CD14-positive monocyte (primary cell): ENCODE measurements at regions not wholly inside any gene's neighbourhood (a gene's known extent, or its start where the extent isn't known, plus 50 kb on each side); places are given as distances from the start of the nearest gene placed in this dataset.
"Not testable (repeated sequence)": the region's sequence is repeated elsewhere in the genome, so short reads cannot be mapped to it uniquely, and the experiment has no call there.

Source experiments
- DNase-seq, 3 donors: peaks; one replicate each; pipeline ENCODE4 v3.0.0-alpha.2; 2011 to 2022
- H2AFZ ChIP-seq: 2 replicates; pipeline ENCODE4 v1.6.0; 2012; ENCODE audit warnings: mild to moderate bottlenecking, low read depth, low read length, inconsistent platforms; ENCODE audit not compliant: insufficient read depth, poor library complexity, severe bottlenecking
- H3K27ac ChIP-seq, 2 donors: 1 replicate in 1 of 2; 2 replicates in 1 of 2; pipeline ENCODE4 v1.5.1; 2012 to 2013; ENCODE audit warnings: low read length in 2 of 2, control low read depth in 1 of 2, inconsistent platforms in 1 of 2, low read depth in 1 of 2, mild to moderate bottlenecking in 1 of 2
- H3K27me3 ChIP-seq, 2 donors: one replicate each; pipeline versions ENCODE4 v1.6.0 to v1.6.1; 2011 to 2013; ENCODE audit warnings: low read length in 2 of 2; ENCODE audit not compliant: control insufficient read depth in 2 of 2, insufficient read depth in 2 of 2
- H3K36me3 ChIP-seq, 2 donors: replicated peaks in 1 of 2; 1 replicate in 1 of 2; 2 replicates in 1 of 2; pipeline versions ENCODE4 v1.5.1 to v1.6.1; 2012 to 2013; ENCODE audit warnings: low read length in 2 of 2, control low read depth in 1 of 2, inconsistent platforms in 1 of 2, mild to moderate bottlenecking in 1 of 2; ENCODE audit not compliant: insufficient read depth in 2 of 2, control insufficient read depth in 1 of 2
- H3K4me1 ChIP-seq, 2 donors: 1 replicate in 1 of 2; 2 replicates in 1 of 2; pipeline versions ENCODE4 v1.5.1 to v1.6.1; 2012 to 2013; ENCODE audit warnings: low read length in 2 of 2, control low read depth in 1 of 2, inconsistent platforms in 1 of 2, mild to moderate bottlenecking in 1 of 2, moderate library complexity in 1 of 2; ENCODE audit not compliant: insufficient read depth in 2 of 2, control insufficient read depth in 1 of 2
- H3K4me2 ChIP-seq: replicated peaks from 2 replicates; pipeline ENCODE3; 2012; ENCODE audit warnings: low read length, moderate library complexity, mild to moderate bottlenecking; ENCODE audit not compliant: poor library complexity, severe bottlenecking; ENCODE audit errors: extremely low read depth
- H3K4me3 ChIP-seq, 3 experiments: fragments of 200-600 bp in 1 of 3; sonication (generic) in 1 of 3; replicated peaks in 1 of 3; 1 replicate in 2 of 3; 2 replicates in 1 of 3; pipeline ENCODE4 v1.5.1; 2011 to 2013; ENCODE audit warnings: low read length in 3 of 3, mild to moderate bottlenecking in 3 of 3, control low read depth in 2 of 3, low read depth in 2 of 3, inconsistent platforms in 1 of 3, moderate library complexity in 1 of 3
- H3K79me2 ChIP-seq: 2 replicates; pipeline ENCODE4 v1.6.0; 2012; ENCODE audit warnings: mild to moderate bottlenecking, control low read depth, inconsistent platforms, low read length, moderate library complexity; ENCODE audit not compliant: insufficient read depth
- H3K9ac ChIP-seq: 2 replicates; pipeline ENCODE4 v1.6.0; 2017; ENCODE audit warnings: low read length, mild to moderate bottlenecking; ENCODE audit not compliant: insufficient read depth, poor library complexity, severe bottlenecking
- H3K9me3 ChIP-seq, 2 donors: replicated peaks in 1 of 2; 1 replicate in 1 of 2; 2 replicates in 1 of 2; pipeline versions ENCODE4 v1.5.1 to v1.6.1; 2012 to 2013; ENCODE audit warnings: low read length in 2 of 2, control low read depth in 1 of 2; ENCODE audit not compliant: control insufficient read depth in 1 of 2, insufficient read depth in 1 of 2
- H4K20me1 ChIP-seq: 2 replicates; pipeline ENCODE4 v1.6.0; 2012; ENCODE audit warnings: mild to moderate bottlenecking, low read length, control low read depth, moderate library complexity; ENCODE audit not compliant: insufficient read depth
- H3K27ac Mint-ChIP-seq, 7 donors: one replicate each; pipeline ENCODE4 v1.8.0; 2020; ENCODE audit warnings: mild to moderate bottlenecking in 7 of 7, mixed read lengths in 7 of 7, moderate library complexity in 6 of 7, inconsistent platforms in 2 of 7
- H3K27me3 Mint-ChIP-seq, 3 donors: one replicate each; pipeline ENCODE4 v1.8.0; 2021 to 2022; ENCODE audit warnings: low read depth in 3 of 3, mild to moderate bottlenecking in 3 of 3, mixed read lengths in 3 of 3, moderate library complexity in 3 of 3, inconsistent platforms in 1 of 3
- H3K36me3 Mint-ChIP-seq, 2 donors: one replicate each; pipeline ENCODE4 v1.8.0; 2020; ENCODE audit warnings: mixed read lengths in 2 of 2, inconsistent platforms in 1 of 2, mild to moderate bottlenecking in 1 of 2
- H3K4me1 Mint-ChIP-seq: one replicate; pipeline ENCODE4 v1.8.0; 2020; ENCODE audit warnings: mild to moderate bottlenecking, mixed read lengths
- H3K4me3 Mint-ChIP-seq, 2 donors: one replicate each; pipeline ENCODE4 v1.8.0; 2020; ENCODE audit warnings: mild to moderate bottlenecking in 2 of 2, mixed read lengths in 2 of 2, moderate library complexity in 1 of 2
- H3K9me3 Mint-ChIP-seq, 7 donors: one replicate each; pipeline ENCODE4 v1.8.0; 2020 to 2022; ENCODE audit warnings: mixed read lengths in 7 of 7, mild to moderate bottlenecking in 6 of 7, moderate library complexity in 6 of 7, inconsistent platforms in 2 of 7
- CTCF ChIP-seq: fragments of 200-600 bp; IDR thresholded peaks from one replicate; pipeline ENCODE4 v1.8.0; 2022; ENCODE audit warnings: antibody characterized with exemption, mild to moderate bottlenecking
- WGBS: methylation state at CpG from one replicate; pipeline ENCODE4 v1.1.5; 2013; ENCODE audit warnings: missing lambda C conversion rate; ENCODE audit not compliant: insufficient coverage; 5-methylcytosine and 5-hydroxymethylcytosine counted together
- intact Hi-C, 2 donors: fragments of 100-400 bp; cut with micrococcal nuclease; formaldehyde crosslinking; loops; one replicate each; pipeline versions ENCODE4 v1.15.0 to v1.15.1; 2023

- Histone ChIP-seq H4K20me1 (no peaks in the 10 kb centered on the region), H3K9me3 (peaks cover 0 to 3% of the 10 kb centered on the region in 2 donors), H3K79me2 (peaks cover 7% of the 10 kb centered on the region), H3K4me2 (no peak overlapping the region), H2AFZ (no peak overlapping the region), H3K27me3 (peaks cover 0 to 10% of the 10 kb centered on the region in 2 donors), H3K36me3 (no peaks in the 10 kb centered on the region), H3K9ac (no peak overlapping the region), H3K4me1 (no peaks in the 10 kb centered on the region), H3K27ac (no peak overlapping the region), H3K4me3 (no peak overlapping the region)
- WGBS = no CpG with 5 or more reads among the region's 3 CpGs
- DNase-seq = no peak
- no peak overlapping the region for H3K27ac Mint-ChIP-seq
- intact Hi-C loops = no loop called here
- H3K4me3 Mint-ChIP-seq = no peak overlapping the region
- peaks cover 0 to 3% (median 2%) of the 10 kb centered on the region in 7 donors for H3K9me3 Mint-ChIP-seq
- H3K4me1 Mint-ChIP-seq = peaks cover 4% of the 10 kb centered on the region
- H3K36me3 Mint-ChIP-seq = no peaks in the 10 kb centered on the region
- H3K27me3 Mint-ChIP-seq = peaks cover 4 to 24% (median 4%) of the 10 kb centered on the region in 3 donors
- no peak for TF ChIP-seq CTCF
Measured at GRCh38 chr22:22120160-22120559, 124.4 kb upstream of the VPREB1 start.

GRCh38 chr22:22118987-22119386 lies 125.6 kb upstream of the VPREB1 start:
- no peaks in the 10 kb centered on the region for H3K36me3 ChIP-seq
- Mint-ChIP-seq H3K9me3 (peaks cover 0 to 3% (median 2%) of the 10 kb centered on the region in 7 donors), H3K4me3 (no peak overlapping the region), H3K36me3 (no peaks in the 10 kb centered on the region), H3K27ac (no peak overlapping the region), H3K4me1 (peaks cover 4% of the 10 kb centered on the region), H3K27me3 (peaks cover 4 to 24% (median 4%) of the 10 kb centered on the region in 3 donors)
- H3K4me3 ChIP-seq = no peak overlapping the region
- intact Hi-C loops = no loop called here
- H4K20me1 ChIP-seq = no peaks in the 10 kb centered on the region
- no CpG with 5 or more reads among the region's 1 CpG for WGBS
- no peak for TF ChIP-seq CTCF
- H3K27me3 ChIP-seq = peaks cover 0 to 10% of the 10 kb centered on the region in 2 donors
- peaks cover 7% of the 10 kb centered on the region for H3K79me2 ChIP-seq
- H3K4me1 ChIP-seq = no peaks in the 10 kb centered on the region
- no peak overlapping the region for H3K4me2 ChIP-seq
- H3K9me3 ChIP-seq = peaks cover 0 to 2% of the 10 kb centered on the region in 2 donors
- H3K9ac ChIP-seq = no peak overlapping the region
- no peak for DNase-seq
- H2AFZ ChIP-seq = no peak overlapping the region
- H3K27ac ChIP-seq = no peak overlapping the region

DNA sequence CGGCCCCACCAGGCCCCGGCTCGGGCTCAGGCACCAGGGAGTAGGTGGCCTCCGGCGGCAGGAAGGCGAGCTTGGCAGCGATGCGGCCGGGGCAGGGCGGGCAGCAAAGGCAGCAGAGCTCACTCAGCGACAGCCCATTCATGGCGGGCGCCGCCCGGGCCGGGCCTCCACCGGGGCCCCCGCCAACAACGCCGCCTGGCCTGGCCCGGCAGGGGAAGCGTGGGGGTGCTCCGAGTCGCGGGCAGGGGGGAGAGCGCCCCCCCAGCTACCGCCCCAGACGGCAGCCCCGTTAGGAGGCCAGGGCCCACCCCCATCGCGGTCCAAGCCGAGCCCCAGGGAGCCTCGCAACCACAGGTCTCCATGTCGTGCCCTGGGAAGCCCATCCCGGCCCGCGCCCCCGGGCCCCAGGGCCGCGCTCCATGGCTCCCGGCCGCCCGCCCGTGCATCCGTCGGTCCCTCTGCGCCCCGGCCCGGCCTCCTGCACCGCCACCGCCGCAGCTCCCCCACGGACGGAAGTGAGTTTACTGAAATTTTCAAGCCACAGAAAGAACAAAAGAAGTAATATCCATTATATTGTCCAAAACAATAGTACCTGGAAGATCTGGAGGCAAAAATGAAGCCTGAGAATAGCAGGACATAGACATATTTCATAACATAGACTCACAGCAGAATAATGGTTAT lies 126.6 kb upstream of the VPREB1 start:
- H3K9me3 ChIP-seq, H3K79me2 ChIP-seq, H4K20me1 ChIP-seq, H3K36me3 ChIP-seq, H3K9me3 Mint-ChIP-seq, intact Hi-C loops, H3K27me3 ChIP-seq, DNase-seq, H3K4me1 Mint-ChIP-seq, H3K36me3 Mint-ChIP-seq, H3K4me1 ChIP-seq: not testable (repeated sequence)
- peaks cover 2 to 22% (median 2%) of the 10 kb centered on the region in 3 donors for H3K27me3 Mint-ChIP-seq
- Histone ChIP-seq H3K4me2 (peak overlapping the region; percentile 43), H2AFZ (peak overlapping the region; percentile 70), H3K9ac (peak overlapping the region; percentile 72), H3K4me3 (peak overlapping the region; percentile 6 to 63 (median 54)), H3K27ac (peak overlapping the region in 1 of 2 donors; percentile 70)
- WGBS = 8% methylated on average over 40 of the region's 54 CpGs
- peak overlapping the region in 3 of 7 donors; percentile 2 to 87 (median 22) for H3K27ac Mint-ChIP-seq
- peak overlapping the region; percentile 73 to 85 for H3K4me3 Mint-ChIP-seq
